CD14-positive monocyte (primary cell): ENCODE measurements at regions not wholly inside any gene's neighbourhood (a gene's known extent, or its start where the extent isn't known, plus 50 kb on each side); places are given as distances from the start of the nearest gene placed in this dataset.

Experiments used
- DNase-seq, 3 donors: peaks; one replicate each; pipeline ENCODE4 v3.0.0-alpha.2; 2011 to 2022
- H2AFZ ChIP-seq: 2 replicates; pipeline ENCODE4 v1.6.0; 2012; ENCODE audit warnings: mild to moderate bottlenecking, low read depth, low read length, inconsistent platforms; ENCODE audit not compliant: insufficient read depth, poor library complexity, severe bottlenecking
- H3K27ac ChIP-seq, 2 donors: 1 replicate in 1 of 2; 2 replicates in 1 of 2; pipeline ENCODE4 v1.5.1; 2012 to 2013; ENCODE audit warnings: low read length in 2 of 2, control low read depth in 1 of 2, inconsistent platforms in 1 of 2, low read depth in 1 of 2, mild to moderate bottlenecking in 1 of 2
- H3K27me3 ChIP-seq, 2 donors: one replicate each; pipeline versions ENCODE4 v1.6.0 to v1.6.1; 2011 to 2013; ENCODE audit warnings: low read length in 2 of 2; ENCODE audit not compliant: control insufficient read depth in 2 of 2, insufficient read depth in 2 of 2
- H3K36me3 ChIP-seq, 2 donors: replicated peaks in 1 of 2; 1 replicate in 1 of 2; 2 replicates in 1 of 2; pipeline versions ENCODE4 v1.5.1 to v1.6.1; 2012 to 2013; ENCODE audit warnings: low read length in 2 of 2, control low read depth in 1 of 2, inconsistent platforms in 1 of 2, mild to moderate bottlenecking in 1 of 2; ENCODE audit not compliant: insufficient read depth in 2 of 2, control insufficient read depth in 1 of 2
- H3K4me1 ChIP-seq, 2 donors: 1 replicate in 1 of 2; 2 replicates in 1 of 2; pipeline versions ENCODE4 v1.5.1 to v1.6.1; 2012 to 2013; ENCODE audit warnings: low read length in 2 of 2, control low read depth in 1 of 2, inconsistent platforms in 1 of 2, mild to moderate bottlenecking in 1 of 2, moderate library complexity in 1 of 2; ENCODE audit not compliant: insufficient read depth in 2 of 2, control insufficient read depth in 1 of 2
- H3K4me2 ChIP-seq: replicated peaks from 2 replicates; pipeline ENCODE3; 2012; ENCODE audit warnings: low read length, moderate library complexity, mild to moderate bottlenecking; ENCODE audit not compliant: poor library complexity, severe bottlenecking; ENCODE audit errors: extremely low read depth
- H3K4me3 ChIP-seq, 3 experiments: fragments of 200-600 bp in 1 of 3; sonication (generic) in 1 of 3; replicated peaks in 1 of 3; 1 replicate in 2 of 3; 2 replicates in 1 of 3; pipeline ENCODE4 v1.5.1; 2011 to 2013; ENCODE audit warnings: low read length in 3 of 3, mild to moderate bottlenecking in 3 of 3, control low read depth in 2 of 3, low read depth in 2 of 3, inconsistent platforms in 1 of 3, moderate library complexity in 1 of 3
- H3K79me2 ChIP-seq: 2 replicates; pipeline ENCODE4 v1.6.0; 2012; ENCODE audit warnings: mild to moderate bottlenecking, control low read depth, inconsistent platforms, low read length, moderate library complexity; ENCODE audit not compliant: insufficient read depth
- H3K9ac ChIP-seq: 2 replicates; pipeline ENCODE4 v1.6.0; 2017; ENCODE audit warnings: low read length, mild to moderate bottlenecking; ENCODE audit not compliant: insufficient read depth, poor library complexity, severe bottlenecking
- H3K9me3 ChIP-seq, 2 donors: replicated peaks in 1 of 2; 1 replicate in 1 of 2; 2 replicates in 1 of 2; pipeline versions ENCODE4 v1.5.1 to v1.6.1; 2012 to 2013; ENCODE audit warnings: low read length in 2 of 2, control low read depth in 1 of 2; ENCODE audit not compliant: control insufficient read depth in 1 of 2, insufficient read depth in 1 of 2
- H4K20me1 ChIP-seq: 2 replicates; pipeline ENCODE4 v1.6.0; 2012; ENCODE audit warnings: mild to moderate bottlenecking, low read length, control low read depth, moderate library complexity; ENCODE audit not compliant: insufficient read depth
- H3K27ac Mint-ChIP-seq, 7 donors: one replicate each; pipeline ENCODE4 v1.8.0; 2020; ENCODE audit warnings: mild to moderate bottlenecking in 7 of 7, mixed read lengths in 7 of 7, moderate library complexity in 6 of 7, inconsistent platforms in 2 of 7
- H3K27me3 Mint-ChIP-seq, 3 donors: one replicate each; pipeline ENCODE4 v1.8.0; 2021 to 2022; ENCODE audit warnings: low read depth in 3 of 3, mild to moderate bottlenecking in 3 of 3, mixed read lengths in 3 of 3, moderate library complexity in 3 of 3, inconsistent platforms in 1 of 3
- H3K36me3 Mint-ChIP-seq, 2 donors: one replicate each; pipeline ENCODE4 v1.8.0; 2020; ENCODE audit warnings: mixed read lengths in 2 of 2, inconsistent platforms in 1 of 2, mild to moderate bottlenecking in 1 of 2
- H3K4me1 Mint-ChIP-seq: one replicate; pipeline ENCODE4 v1.8.0; 2020; ENCODE audit warnings: mild to moderate bottlenecking, mixed read lengths
- H3K4me3 Mint-ChIP-seq, 2 donors: one replicate each; pipeline ENCODE4 v1.8.0; 2020; ENCODE audit warnings: mild to moderate bottlenecking in 2 of 2, mixed read lengths in 2 of 2, moderate library complexity in 1 of 2
- H3K9me3 Mint-ChIP-seq, 7 donors: one replicate each; pipeline ENCODE4 v1.8.0; 2020 to 2022; ENCODE audit warnings: mixed read lengths in 7 of 7, mild to moderate bottlenecking in 6 of 7, moderate library complexity in 6 of 7, inconsistent platforms in 2 of 7
- intact Hi-C, 2 donors: fragments of 100-400 bp; cut with micrococcal nuclease; formaldehyde crosslinking; loops; one replicate each; pipeline versions ENCODE4 v1.15.0 to v1.15.1; 2023
- TF ChIP-seq, protein P1 (sequence below): fragments of 200-600 bp; IDR thresholded peaks from one replicate; pipeline ENCODE4 v1.8.0; 2022; ENCODE audit warnings: antibody characterized with exemption, mild to moderate bottlenecking

DNA sequence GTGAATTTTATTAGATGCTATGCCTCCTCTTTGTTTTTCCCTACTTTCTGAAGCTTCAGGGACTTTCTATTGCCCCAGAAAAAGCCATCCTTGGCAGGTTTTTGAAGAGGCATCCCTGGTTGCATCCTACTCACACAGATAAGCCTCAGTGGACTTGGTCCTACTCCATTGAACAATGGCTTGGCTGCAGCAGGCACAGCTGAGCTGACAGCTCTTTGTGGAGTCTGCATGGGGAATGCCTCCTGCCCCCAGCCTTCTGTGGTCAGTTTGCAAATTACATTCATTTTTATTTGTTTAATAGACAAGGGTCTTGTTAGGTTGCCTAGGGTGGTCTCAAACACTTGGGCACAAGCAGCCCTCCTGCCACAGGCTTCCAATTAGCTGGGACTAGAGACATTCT is 69.7 kb downstream of the NPAP1 start:
- H2AFZ ChIP-seq: no peak overlapping the region

DNA sequence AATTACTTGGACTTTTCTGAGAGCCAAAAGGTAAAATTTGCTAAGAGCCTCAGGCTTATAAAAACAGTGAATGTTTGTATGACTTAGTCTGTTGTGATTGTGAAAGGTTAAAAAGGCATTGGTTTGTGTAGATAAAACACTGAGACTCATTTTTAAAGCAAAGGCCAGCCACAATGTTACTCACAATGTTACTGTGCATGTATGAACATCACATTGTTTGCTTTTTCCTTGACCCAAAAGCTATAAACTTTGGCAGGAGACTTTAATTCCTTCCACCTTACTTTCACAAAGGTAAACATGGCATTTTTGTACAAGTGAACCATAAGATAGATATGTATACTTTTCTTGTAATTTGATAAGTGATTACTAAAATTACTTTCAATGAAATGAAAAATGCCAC is 70.5 kb downstream of the NPAP1 start:
- DNase-seq: no peak
- Histone ChIP-seq H3K79me2 (no peaks in the 10 kb centered on the region), H2AFZ (no peak overlapping the region), H3K9ac (no peak overlapping the region), H4K20me1 (no peaks in the 10 kb centered on the region), H3K36me3 (no peaks in the 10 kb centered on the region), H3K9me3 (peaks cover 39 to 46% of the 10 kb centered on the region in 2 donors), H3K4me2 (no peak overlapping the region), H3K27me3 (no peaks in the 10 kb centered on the region), H3K4me3 (no peak overlapping the region), H3K4me1 (no peaks in the 10 kb centered on the region), H3K27ac (no peak overlapping the region)
- Mint-ChIP-seq H3K4me3 (no peak overlapping the region), H3K9me3 (peaks cover 8 to 35% (median 19%) of the 10 kb centered on the region in 7 donors), H3K27ac (no peak overlapping the region), H3K36me3 (no peaks in the 10 kb centered on the region), H3K4me1 (no peaks in the 10 kb centered on the region), H3K27me3 (peaks cover 0 to 4% (median 0%) of the 10 kb centered on the region in 3 donors)
- TF ChIP-seq, protein P1, sequence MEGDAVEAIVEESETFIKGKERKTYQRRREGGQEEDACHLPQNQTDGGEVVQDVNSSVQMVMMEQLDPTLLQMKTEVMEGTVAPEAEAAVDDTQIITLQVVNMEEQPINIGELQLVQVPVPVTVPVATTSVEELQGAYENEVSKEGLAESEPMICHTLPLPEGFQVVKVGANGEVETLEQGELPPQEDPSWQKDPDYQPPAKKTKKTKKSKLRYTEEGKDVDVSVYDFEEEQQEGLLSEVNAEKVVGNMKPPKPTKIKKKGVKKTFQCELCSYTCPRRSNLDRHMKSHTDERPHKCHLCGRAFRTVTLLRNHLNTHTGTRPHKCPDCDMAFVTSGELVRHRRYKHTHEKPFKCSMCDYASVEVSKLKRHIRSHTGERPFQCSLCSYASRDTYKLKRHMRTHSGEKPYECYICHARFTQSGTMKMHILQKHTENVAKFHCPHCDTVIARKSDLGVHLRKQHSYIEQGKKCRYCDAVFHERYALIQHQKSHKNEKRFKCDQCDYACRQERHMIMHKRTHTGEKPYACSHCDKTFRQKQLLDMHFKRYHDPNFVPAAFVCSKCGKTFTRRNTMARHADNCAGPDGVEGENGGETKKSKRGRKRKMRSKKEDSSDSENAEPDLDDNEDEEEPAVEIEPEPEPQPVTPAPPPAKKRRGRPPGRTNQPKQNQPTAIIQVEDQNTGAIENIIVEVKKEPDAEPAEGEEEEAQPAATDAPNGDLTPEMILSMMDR: no peak
- intact Hi-C loops: no loop called here

More for the DNA sequence above, 69.7 kb downstream of the NPAP1 start:
- no peak overlapping the region for H3K27ac ChIP-seq
- no peaks in the 10 kb centered on the region for H3K27me3 ChIP-seq
- no peaks in the 10 kb centered on the region for H3K79me2 ChIP-seq
- no peaks in the 10 kb centered on the region for H3K4me1 ChIP-seq
- Mint-ChIP-seq H3K4me3 (no peak overlapping the region), H3K36me3 (no peaks in the 10 kb centered on the region), H3K27ac (no peak overlapping the region), H3K27me3 (peaks cover 0 to 4% (median 0%) of the 10 kb centered on the region in 3 donors), H3K4me1 (no peaks in the 10 kb centered on the region), H3K9me3 (peaks cover 8 to 32% (median 21%) of the 10 kb centered on the region in 7 donors)
- no peaks in the 10 kb centered on the region for H3K36me3 ChIP-seq
- no peak overlapping the region for H3K9ac ChIP-seq
- H3K9me3 ChIP-seq: peaks cover 41 to 49% of the 10 kb centered on the region in 2 donors
- H4K20me1 ChIP-seq: no peaks in the 10 kb centered on the region
- TF ChIP-seq, protein P1: no peak
- intact Hi-C loops: no loop called here
- DNase-seq: no peak
- no peak overlapping the region for H3K4me2 ChIP-seq
- H3K4me3 ChIP-seq: no peak overlapping the region
